ENCODE measurements at regions not wholly inside any gene's neighbourhood (a gene's known extent, or its start where the extent isn't known, plus 50 kb on each side); places are given as distances from the start of the nearest gene placed in this dataset.
"Not testable (repeated sequence)": the region's sequence is repeated elsewhere in the genome, so short reads cannot be mapped to it uniquely, and the experiment has no call there.

DNA sequence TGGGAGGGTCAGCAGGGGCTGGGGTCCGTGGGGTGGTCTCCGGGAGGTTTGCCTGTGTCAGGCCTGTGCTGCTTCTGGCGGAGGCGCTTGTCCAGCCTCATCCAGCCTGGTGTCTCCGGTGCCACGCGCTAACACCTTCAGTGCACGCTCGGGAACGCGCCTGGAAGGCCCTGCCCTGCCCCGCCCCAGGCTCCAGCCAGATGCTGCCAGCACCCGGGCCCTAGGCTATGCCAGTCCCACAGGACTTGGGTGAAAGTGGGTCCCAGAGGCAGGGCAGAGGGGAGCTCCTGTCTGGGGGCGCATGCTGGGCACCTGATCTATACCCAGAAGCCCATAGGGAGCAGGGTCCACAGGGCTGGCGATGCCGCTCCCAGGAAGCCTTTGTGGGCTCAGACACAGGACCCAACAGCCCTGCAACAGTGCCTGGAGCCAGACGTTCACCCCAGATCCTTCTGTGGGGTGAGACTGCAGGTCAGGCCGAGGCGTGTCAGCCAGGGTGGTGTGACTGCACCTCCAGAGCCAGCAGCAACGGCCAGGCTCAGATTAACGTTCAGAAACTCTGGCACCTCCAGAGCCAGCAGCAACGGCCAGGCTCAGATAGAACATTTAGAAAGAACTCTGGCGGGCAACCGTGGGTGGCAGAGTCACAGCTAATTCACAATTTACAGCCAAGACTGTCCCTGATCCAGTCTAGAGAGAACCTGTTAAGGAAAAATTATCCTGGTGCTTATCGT, 5423.2 kb upstream of the TPTE start:
- H3K4me3 ChIP-seq (replicated peaks; ENCODE audit: low read depth, low read length); DNase-seq (ENCODE audit: extremely low read depth, low read depth): not testable (repeated sequence)

DNA sequence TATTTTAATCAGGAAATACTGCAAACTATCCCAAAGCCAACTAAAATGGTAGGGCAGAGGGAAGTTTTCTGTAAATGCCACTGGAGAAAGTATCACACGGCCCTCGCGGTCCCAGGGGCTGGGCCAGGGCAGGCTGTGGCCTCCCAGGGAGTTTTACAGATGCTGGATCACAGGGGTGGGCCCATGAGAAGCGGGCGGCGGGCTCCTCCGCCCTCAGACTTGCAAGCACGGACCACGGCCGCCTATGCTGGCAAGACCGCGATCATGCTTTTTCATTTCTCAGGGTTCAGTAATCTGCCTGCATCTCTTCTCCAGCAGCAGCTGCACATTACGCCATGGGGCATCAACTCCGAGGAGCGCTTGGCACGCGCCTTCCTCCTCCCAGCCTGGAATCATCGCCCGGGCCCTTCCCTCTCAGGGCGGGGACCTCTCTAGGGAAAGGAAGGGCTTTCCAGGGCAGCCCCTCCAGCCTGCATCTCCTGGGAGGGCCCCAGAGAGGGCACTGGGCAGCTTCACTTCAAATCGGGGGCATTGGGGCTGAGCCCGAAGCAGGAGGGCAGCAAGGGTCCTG, 5420.7 kb upstream of the TPTE start:
- not testable (repeated sequence) for H3K4me3 ChIP-seq (replicated peaks; ENCODE audit: low read depth, low read length); DNase-seq (ENCODE audit: extremely low read depth, low read depth)

DNA sequence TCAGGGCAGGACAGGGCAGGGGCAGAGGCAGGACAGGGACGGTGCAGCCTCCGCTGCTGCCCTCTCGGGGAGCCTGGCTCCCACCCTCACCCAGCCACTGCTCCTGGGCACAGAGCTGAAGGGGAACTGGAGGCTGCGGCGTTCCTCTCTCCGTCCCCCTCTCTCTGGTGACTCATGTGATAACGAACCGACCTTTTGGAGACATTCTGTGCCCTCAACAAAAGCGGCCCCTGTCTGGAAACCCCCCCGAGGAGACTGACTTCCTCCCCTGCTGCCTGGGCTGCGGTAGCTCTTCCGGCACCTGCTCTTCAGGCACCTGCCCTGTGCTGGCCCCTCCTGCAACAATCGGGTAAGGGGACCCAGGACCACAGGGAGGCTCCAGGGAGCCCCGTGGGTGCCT, 5419.6 kb upstream of the TPTE start:
- not testable (repeated sequence) for DNase-seq (ENCODE audit: extremely low read depth, low read depth); H3K4me3 ChIP-seq (replicated peaks; ENCODE audit: low read depth, low read length)

DNA sequence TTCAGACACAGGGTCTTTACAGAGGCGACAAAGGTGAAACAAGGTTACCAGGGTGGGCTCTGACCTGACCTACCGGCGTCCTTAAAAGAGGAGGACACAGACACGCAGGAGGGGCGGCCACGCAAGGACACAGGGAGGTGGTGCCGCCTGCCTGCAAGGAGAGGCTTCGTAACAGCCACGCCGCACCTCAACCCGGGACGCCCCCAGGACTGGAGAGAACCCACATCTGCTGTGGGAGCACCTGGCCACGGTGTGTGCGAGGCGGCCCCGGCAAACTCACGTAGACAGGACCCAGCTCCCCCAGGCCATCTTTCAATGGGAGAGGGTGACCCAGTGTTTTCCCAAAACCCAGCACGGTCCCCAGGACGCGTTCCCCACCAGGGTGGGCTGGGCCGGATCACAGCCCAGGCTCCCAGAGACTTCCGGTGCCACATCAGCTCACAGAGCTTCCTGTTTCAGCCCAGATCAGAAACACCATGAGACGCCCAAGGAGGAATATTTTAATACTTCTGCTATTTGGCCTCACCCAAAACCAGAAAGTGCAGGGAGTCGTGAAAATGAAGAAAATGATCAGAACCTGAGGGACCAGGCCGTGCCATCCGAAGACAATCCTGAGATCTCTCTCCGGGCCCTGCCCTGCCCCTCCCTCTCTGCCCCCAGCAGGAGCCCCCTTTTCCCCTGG, 5417.4 kb upstream of the TPTE start:
- not testable (repeated sequence) for H3K4me3 ChIP-seq (replicated peaks; ENCODE audit: low read depth, low read length); DNase-seq (ENCODE audit: extremely low read depth, low read depth)

DNA sequence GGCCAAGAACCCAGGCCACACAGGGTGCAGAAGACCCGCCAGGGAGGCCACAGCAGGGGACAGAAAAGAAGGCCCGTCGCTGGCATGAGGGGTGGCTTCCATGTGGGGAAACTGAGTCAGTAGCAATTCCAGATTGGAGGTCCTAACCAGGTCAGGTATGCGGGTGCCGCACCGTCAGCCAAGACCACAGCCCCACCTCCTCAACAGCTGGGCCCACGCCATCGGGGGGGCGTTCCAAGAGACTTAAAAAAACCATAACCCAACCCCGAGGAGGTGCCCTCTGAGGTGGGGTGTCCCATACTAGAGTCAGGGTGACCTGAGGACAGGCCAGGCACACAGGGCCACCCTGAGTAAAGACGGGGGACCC, 5416.8 kb upstream of the TPTE start:
- not testable (repeated sequence) for DNase-seq (ENCODE audit: extremely low read depth, low read depth); H3K4me3 ChIP-seq (replicated peaks; ENCODE audit: low read depth, low read length)

DNA sequence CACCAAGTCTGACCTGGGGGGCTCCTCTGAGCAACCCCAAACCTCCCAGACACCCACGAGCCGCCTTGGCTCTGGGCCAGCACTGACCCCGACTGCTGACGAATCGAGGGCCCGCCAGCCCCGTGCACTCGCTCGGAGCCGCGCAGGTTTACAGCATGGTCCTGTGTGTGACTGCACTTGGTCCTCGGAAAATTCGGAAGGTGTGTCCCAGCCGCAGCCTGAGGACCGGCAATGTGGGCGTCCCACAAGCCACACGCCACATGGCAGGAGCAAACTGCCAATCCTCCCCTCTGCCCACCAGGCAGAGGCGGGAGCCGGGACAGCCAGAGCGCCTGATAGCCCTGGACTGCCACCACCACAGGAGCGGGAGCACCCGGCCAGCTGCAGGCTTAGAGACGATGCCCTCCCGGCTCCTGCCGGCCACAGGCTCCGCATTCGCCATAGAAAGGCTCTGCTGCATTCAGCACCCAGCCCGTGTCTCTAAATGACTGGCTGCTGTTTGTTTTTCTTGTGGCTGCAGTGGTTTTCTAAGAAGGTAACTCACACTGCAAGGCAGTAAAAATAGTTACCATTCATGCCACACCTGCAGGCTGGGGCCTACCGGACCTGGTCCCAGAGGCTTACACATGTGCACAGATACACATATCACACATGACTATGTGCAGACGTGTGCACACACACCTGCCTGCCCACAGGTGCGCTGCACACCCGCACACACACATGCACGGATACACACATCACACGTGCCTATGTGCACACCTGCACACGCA, 5415.3 kb upstream of the TPTE start:
- not testable (repeated sequence) for DNase-seq (ENCODE audit: extremely low read depth, low read depth); H3K4me3 ChIP-seq (replicated peaks; ENCODE audit: low read depth, low read length)

DNA sequence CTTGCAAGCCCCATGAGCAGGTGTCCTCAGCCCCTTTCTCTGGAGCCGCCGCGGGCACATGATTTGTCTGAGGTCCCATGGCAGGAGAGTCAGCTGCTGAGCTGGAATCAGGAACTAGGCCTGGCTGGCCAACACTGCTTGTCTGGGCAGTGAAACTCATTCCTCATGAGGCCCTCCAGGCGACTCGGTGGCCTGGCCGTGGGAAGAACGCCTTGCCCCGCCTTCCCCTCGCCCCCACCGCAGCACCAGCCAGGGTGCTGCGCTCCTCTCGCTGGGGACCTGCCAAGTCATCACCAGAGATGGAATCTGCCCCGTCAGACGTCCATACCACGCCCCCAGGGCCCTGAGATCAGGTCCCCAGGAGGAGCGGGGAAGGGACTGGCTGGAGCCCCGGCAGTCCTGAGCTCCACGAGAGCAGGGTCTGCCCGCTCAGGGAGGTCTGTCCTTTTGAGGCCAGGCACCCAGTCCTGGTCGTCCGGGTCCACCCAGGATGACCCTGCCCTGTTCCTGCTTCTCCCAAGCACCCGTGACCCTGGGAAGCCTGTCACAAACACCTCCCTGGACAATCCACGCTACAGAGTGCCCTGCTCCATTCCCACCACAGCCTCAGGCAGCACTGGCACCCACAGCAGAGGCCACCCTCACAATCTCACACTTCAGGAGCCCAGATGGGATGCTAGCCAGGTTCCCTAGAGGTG, 5414.5 kb upstream of the TPTE start:
- H3K4me3 ChIP-seq (replicated peaks; ENCODE audit: low read depth, low read length); DNase-seq (ENCODE audit: extremely low read depth, low read depth): not testable (repeated sequence)

DNA sequence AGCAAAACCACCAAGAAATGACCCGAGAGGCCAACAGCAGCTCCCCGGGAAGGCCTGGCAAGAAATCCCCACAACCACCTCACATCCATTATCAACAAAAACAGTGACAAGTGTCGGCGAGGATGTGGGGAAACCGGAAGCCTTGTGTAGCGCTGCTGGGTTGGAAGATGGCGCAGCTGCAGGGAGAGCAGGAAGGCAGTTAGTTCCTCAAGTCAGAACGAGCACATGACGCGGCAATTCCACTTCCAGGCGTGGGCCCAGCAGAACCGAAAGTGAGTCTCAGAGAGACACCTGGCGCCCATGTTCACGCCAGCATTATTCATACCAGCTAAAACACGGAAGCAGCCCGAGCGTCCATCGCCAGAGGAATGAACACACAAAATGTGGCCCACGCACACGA, 5413.7 kb upstream of the TPTE start:
- DNase-seq (ENCODE audit: extremely low read depth, low read depth); H3K4me3 ChIP-seq (replicated peaks; ENCODE audit: low read depth, low read length): not testable (repeated sequence)

DNA sequence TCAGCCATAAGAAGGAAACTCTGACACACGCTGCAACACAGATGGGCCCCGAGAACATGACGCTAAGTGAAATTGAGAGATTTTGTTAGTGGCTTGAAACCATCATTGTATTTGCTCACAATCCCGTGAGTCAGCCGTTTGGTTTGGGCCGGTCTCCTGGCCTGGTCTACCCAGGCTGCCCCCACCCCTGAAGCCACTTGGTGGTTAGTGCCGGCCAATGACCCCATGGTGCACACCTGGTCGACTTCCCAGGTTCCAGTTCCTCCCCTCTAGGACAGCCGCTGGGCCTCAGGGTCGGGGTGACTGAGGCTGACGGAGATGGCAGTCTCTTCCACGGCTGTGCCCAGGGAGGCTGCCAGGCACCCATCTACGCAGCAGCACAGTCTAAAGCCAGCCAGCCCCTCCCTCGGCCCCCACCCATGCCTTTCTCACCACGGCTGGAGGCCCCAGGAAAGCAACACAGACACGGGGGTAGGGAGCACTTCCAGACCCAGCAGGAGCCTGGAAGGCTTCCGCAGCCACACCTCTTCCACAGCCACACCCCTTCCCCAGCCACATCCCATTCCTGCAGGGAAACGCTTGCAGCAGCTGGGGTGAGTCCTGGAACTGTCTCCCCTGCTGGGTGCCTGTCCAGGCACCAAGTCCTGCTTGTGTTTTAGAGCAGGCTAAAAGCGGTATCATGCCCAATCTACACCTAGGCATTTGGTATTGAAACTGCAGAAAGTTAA, 5413.2 kb upstream of the TPTE start:
- H3K4me3 ChIP-seq (replicated peaks; ENCODE audit: low read depth, low read length); DNase-seq (ENCODE audit: extremely low read depth, low read depth): not testable (repeated sequence)

DNA sequence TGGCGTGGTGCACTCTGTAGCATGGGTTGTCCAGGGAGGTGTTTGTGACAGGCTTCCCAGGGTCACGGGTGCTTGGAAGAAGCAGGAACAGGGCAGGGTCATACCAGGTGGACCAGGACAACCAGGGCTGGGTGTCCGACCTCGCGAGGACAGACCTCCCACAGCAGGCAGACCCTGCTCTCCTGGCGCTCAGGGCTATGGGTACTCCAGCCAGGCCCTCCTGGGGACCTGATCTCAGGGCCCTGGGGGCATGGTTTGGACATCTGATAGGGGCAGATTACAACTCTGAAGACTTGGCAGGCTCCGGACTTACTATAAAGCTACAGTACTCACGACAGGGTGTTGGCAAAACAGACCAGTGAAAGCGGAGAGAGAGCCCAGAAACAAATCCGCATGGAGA, 5410.2 kb upstream of the TPTE start:
- DNase-seq (ENCODE audit: extremely low read depth, low read depth), result not testable (repeated sequence)

DNA sequence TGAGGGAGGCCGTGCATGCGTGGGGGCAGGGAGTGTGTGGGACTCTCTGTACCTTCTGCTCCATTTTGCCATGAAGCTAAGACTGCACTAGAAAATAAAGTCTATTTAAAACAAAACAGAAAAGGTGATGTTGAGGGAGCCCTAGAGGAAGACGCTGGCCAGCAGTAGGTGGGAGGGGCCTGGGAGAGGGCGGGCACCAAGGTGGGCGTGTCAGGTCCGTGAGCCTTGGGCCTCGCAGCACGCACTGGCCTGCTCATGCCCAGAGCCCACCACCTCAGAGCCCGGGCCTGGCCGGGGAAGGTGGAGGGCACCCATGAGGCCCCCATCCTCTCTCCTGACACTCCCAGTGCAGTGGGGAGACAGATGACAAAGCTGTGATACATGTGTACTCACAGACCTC, 5408.3 kb upstream of the TPTE start:
- not testable (repeated sequence) for H3K4me3 ChIP-seq (replicated peaks; ENCODE audit: low read depth, low read length)

More for the DNA sequence above, 5410.2 kb upstream of the TPTE start:
- H3K4me3 ChIP-seq (replicated peaks; ENCODE audit: low read depth, low read length), result not testable (repeated sequence)

DNA sequence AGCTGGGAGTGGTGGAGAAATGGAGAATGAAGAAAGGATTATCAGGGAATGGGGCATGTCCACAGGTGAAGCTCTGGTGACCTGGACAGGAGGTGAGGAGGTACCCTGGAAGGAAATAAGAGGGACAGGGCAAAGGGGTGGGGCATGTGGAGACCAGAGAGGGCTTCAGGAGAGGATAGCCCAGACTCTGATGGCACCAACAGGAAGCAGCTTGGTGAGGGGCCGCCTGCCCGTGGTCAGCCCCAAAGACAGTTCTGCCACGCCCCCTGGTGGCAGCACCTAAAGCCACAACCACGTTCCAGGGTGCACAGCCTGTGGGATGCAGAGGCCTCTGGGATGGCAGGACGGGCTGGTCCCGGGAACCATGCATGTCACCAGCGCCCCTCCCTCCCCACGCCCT, 5406.9 kb upstream of the TPTE start:
- not testable (repeated sequence) for DNase-seq (ENCODE audit: extremely low read depth, low read depth); H3K4me3 ChIP-seq (replicated peaks; ENCODE audit: low read depth, low read length)

More for the DNA sequence above, 5408.3 kb upstream of the TPTE start:
- not testable (repeated sequence) for DNase-seq (ENCODE audit: extremely low read depth, low read depth)

DNA sequence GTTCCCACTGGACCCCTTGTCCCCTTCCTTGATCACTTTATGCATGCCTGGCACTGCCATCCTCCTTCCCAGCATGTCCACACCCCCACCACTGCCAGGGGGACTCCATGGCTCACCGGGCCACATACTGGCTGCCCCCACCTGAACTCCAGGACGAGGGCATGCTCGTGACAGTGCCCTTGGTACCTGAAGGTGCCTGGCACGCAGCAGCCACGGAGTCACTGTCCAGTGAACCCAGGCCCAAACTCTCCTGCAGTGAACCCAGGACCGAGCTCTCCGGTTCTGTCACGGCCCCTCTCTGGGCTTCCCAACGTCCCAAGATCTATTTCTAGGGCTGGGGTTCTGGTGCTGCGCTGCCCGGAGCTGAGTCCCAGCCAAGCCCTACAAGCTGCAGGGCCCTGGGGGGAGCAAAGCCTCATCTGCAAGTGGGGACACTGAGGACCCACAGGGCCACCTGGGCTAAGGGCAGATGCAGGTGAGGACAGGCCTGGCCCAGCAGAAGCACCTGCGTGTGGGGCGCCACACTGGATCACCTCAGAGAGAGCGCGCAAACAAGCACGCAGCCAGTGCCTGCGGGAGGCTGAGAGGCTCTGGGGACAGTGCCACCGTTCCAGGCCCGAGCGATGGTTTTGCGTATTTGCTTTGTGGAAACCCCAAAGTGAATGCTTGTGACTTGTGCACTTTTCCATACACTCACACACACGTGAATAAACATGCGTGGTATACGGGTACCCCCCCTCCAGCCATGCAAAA, 5406.3 kb upstream of the TPTE start:
- H3K4me3 ChIP-seq (replicated peaks; ENCODE audit: low read depth, low read length); DNase-seq (ENCODE audit: extremely low read depth, low read depth): not testable (repeated sequence)

DNA sequence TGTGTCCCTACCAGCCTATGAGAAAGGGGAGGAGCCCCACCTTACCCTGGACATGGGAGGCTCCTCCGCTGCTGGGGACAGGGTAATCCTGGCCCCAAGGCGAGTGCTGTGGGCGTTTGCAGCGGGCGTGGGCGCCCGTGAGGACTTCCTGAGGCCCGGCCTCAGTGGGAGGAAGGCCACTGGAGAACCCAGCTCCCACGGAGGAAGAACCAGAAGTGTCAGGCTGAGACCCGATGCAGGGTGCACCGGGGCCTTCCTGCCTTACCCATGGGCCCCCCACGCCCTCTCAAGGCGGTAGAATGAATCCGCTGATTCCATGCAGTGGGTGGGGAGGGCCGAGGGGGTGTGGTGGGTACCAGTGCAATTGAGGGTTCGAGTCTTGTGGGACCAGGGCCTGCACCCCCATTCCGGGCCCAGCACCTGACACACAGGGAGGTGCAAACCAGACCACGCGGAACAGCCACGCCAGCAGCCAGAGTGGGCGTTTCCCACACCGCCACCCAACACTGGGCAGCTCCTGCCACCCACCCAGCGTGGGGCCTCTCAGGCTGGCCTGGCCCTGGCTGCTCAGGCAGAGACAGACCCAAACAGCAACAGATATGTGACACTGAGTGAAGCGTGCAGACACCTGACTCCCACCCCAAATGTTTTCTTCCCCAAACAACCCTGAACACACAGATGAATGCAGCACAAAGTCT, 5405.6 kb upstream of the TPTE start:
- H3K4me3 ChIP-seq (replicated peaks; ENCODE audit: low read depth, low read length); DNase-seq (ENCODE audit: extremely low read depth, low read depth): not testable (repeated sequence)

DNA sequence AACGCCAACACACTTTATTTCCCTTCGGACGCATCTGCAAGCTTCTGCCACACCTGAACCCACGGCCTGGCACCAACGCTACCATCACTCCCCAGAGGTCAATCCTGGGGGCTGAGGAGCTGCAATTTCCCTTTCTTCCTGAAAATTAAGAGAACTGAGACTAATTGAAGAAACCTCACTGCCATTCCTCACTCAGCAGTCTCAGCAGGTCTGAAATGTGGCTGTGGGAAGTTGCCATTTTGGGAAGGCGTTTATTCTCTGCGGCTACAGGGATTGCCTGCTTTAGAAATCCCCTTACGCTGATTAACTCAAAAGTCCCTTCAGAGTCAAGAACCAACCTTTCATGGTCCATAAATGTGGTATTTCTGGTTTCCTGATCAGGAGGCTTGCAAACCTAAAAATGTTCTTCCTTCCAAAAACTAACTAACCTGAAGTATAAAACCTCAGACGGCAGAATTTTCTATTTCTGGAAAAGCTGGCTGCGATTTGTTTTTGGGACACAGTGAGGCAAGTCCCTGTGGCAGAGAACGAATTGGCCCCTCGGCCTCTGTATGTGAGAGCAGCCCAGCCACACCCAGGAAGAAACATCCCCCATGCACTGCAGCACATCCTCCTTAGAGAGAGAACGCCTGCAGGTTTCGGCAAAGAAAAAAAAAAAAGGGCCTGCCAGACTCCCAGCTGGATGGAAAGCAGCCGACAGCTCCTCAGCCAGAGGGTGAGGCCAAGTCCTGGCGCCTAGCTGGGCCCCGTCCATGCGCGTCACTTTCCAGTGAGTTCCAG, 5404.8 kb upstream of the TPTE start:
- not testable (repeated sequence) for H3K4me3 ChIP-seq (replicated peaks; ENCODE audit: low read depth, low read length); DNase-seq (ENCODE audit: extremely low read depth, low read depth)

DNA sequence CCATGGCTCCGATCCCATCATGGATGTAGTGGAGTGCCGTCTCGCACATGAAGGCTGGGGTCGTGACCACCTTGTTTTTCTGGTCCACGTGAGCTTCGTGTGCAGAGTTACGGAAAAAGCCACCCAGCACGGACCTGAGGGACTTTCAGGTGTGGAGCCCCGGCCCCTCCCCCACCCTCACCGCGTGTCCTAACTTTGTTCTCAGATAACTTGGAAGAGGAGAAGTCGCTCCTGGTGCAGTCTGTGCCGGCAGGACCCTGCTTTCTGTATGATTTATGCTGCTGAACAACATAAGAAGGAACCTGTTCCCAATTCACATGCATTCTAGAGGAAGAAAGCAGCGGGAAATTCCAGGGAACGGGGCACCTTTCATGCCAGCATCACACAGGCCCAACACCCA, 5404.2 kb upstream of the TPTE start:
- DNase-seq (ENCODE audit: extremely low read depth, low read depth); H3K4me3 ChIP-seq (replicated peaks; ENCODE audit: low read depth, low read length): not testable (repeated sequence)
